ENCODE measurements at regions not wholly inside any gene's neighbourhood (a gene's known extent, or its start where the extent isn't known, plus 50 kb on each side); places are given as distances from the start of the nearest gene placed in this dataset.
"Not testable (repeated sequence)": the region's sequence is repeated elsewhere in the genome, so short reads cannot be mapped to it uniquely, and the experiment has no call there.

GRCh38 chr6:141097471-141097870 lies 1035.3 kb upstream of the GJE1 start:
- H3K27ac Mint-ChIP-seq = no peak overlapping the region
- DNase-seq (no peak), ATAC-seq (ENCODE audit: low read depth) (no peak)
- POLR2A ChIA-PET = no interaction called here
- H3K27me3 Mint-ChIP-seq = no peaks in the 10 kb centered on the region
- H3K36me3 Mint-ChIP-seq = no peaks in the 10 kb centered on the region
- H3K4me1 Mint-ChIP-seq = no peaks in the 10 kb centered on the region
- H3K4me3 Mint-ChIP-seq = no peak overlapping the region
- H3K9me3 Mint-ChIP-seq = peaks cover 3% of the 10 kb centered on the region

- H3K27me3 Mint-ChIP-seq = no peaks in the 10 kb centered on the region
Observed at GRCh38 chr6:141095308-141095707, 1037.4 kb upstream of the GJE1 start.

GRCh38 chr6:141088171-141088570 lies 1044.6 kb upstream of the GJE1 start:
- ATAC-seq (ENCODE audit: low read depth) (no peak), DNase-seq (no peak)
- Mint-ChIP-seq H3K27me3 (no peaks in the 10 kb centered on the region), H3K4me3 (no peak overlapping the region), H3K9me3 (no peaks in the 10 kb centered on the region), H3K4me1 (no peaks in the 10 kb centered on the region), H3K36me3 (no peaks in the 10 kb centered on the region), H3K27ac (no peak overlapping the region)
- POLR2A ChIA-PET = no interaction called here

More at GRCh38 chr6:141095308-141095707, 1037.4 kb upstream of the GJE1 start:
- DNase-seq = no peak
- Mint-ChIP-seq H3K36me3 (no peaks in the 10 kb centered on the region), H3K4me3 (no peak overlapping the region), H3K4me1 (no peaks in the 10 kb centered on the region), H3K9me3 (peaks cover 3% of the 10 kb centered on the region), H3K27ac (no peak overlapping the region)
- no peak for ATAC-seq (ENCODE audit: low read depth)
- POLR2A ChIA-PET = no interaction called here

GRCh38 chr6:141077355-141078333 lies 1055.1 kb upstream of the GJE1 start:
- POLR2A ChIA-PET = no interaction called here
- peak; percentile 50 for ATAC-seq (ENCODE audit: low read depth)
- no peak for DNase-seq
- no peaks in the 10 kb centered on the region for H3K36me3 Mint-ChIP-seq
- no peaks in the 10 kb centered on the region for H3K4me1 Mint-ChIP-seq
- H3K27ac Mint-ChIP-seq = no peak overlapping the region
- no peaks in the 10 kb centered on the region for H3K27me3 Mint-ChIP-seq
- H3K4me3 Mint-ChIP-seq = no peak overlapping the region
- peaks cover 2% of the 10 kb centered on the region for H3K9me3 Mint-ChIP-seq

GRCh38 chr6:141057761-141058160 lies 1075.0 kb upstream of the GJE1 start:
- no peak for DNase-seq
- H3K27ac Mint-ChIP-seq = no peak overlapping the region
- no peaks in the 10 kb centered on the region for H3K9me3 Mint-ChIP-seq
- POLR2A ChIA-PET = no interaction called here
- H3K4me1 Mint-ChIP-seq = no peaks in the 10 kb centered on the region
- no peaks in the 10 kb centered on the region for H3K36me3 Mint-ChIP-seq
- no peaks in the 10 kb centered on the region for H3K27me3 Mint-ChIP-seq
- no peak overlapping the region for H3K4me3 Mint-ChIP-seq
- ATAC-seq (ENCODE audit: low read depth) = no peak

- H3K9me3 Mint-ChIP-seq = no peaks in the 10 kb centered on the region
- no peaks in the 10 kb centered on the region for H3K36me3 Mint-ChIP-seq
- H3K27ac Mint-ChIP-seq = no peak overlapping the region
- no peak overlapping the region for H3K4me3 Mint-ChIP-seq
- POLR2A ChIA-PET = no interaction called here
- no peak for DNase-seq
- ATAC-seq (ENCODE audit: low read depth) = no peak
- H3K27me3 Mint-ChIP-seq = no peaks in the 10 kb centered on the region
- H3K4me1 Mint-ChIP-seq = no peaks in the 10 kb centered on the region
Observed at GRCh38 chr6:141056945-141057625, 1075.6 kb upstream of the GJE1 start.

- Mint-ChIP-seq H3K27ac (no peak overlapping the region), H3K27me3 (no peaks in the 10 kb centered on the region), H3K36me3 (no peaks in the 10 kb centered on the region), H3K4me3 (no peak overlapping the region), H3K4me1 (no peaks in the 10 kb centered on the region), H3K9me3 (no peaks in the 10 kb centered on the region)
- ATAC-seq (ENCODE audit: low read depth) = no peak
- POLR2A ChIA-PET = no interaction called here
- no peak for DNase-seq
Observed at GRCh38 chr6:141050471-141050870, 1082.3 kb upstream of the GJE1 start.

- ATAC-seq (ENCODE audit: low read depth) = no peak
Observed at GRCh38 chr6:141048451-141048850, 1084.3 kb upstream of the GJE1 start.

GRCh38 chr6:141046496-141046895 lies 1086.2 kb upstream of the GJE1 start:
- H3K27ac Mint-ChIP-seq; H3K4me1 Mint-ChIP-seq; H3K9me3 Mint-ChIP-seq; H3K4me3 Mint-ChIP-seq; H3K27me3 Mint-ChIP-seq; ATAC-seq (ENCODE audit: low read depth); POLR2A ChIA-PET; DNase-seq; H3K36me3 Mint-ChIP-seq: not testable (repeated sequence)

More at GRCh38 chr6:141048451-141048850, 1084.3 kb upstream of the GJE1 start:
- H3K4me1 Mint-ChIP-seq = no peaks in the 10 kb centered on the region
- POLR2A ChIA-PET = no interaction called here
- no peaks in the 10 kb centered on the region for H3K27me3 Mint-ChIP-seq
- H3K4me3 Mint-ChIP-seq = no peak overlapping the region
- H3K27ac Mint-ChIP-seq = no peak overlapping the region
- DNase-seq = no peak
- H3K36me3 Mint-ChIP-seq = no peaks in the 10 kb centered on the region
- no peaks in the 10 kb centered on the region for H3K9me3 Mint-ChIP-seq

- H3K4me1 Mint-ChIP-seq = no peaks in the 10 kb centered on the region
- POLR2A ChIA-PET = no interaction called here
- H3K27me3 Mint-ChIP-seq = no peaks in the 10 kb centered on the region
- DNase-seq (no peak), ATAC-seq (ENCODE audit: low read depth) (no peak)
- peaks cover 3% of the 10 kb centered on the region for H3K9me3 Mint-ChIP-seq
- no peaks in the 10 kb centered on the region for H3K36me3 Mint-ChIP-seq
- no peak overlapping the region for H3K27ac Mint-ChIP-seq
- no peak overlapping the region for H3K4me3 Mint-ChIP-seq
Observed at GRCh38 chr6:141041596-141042087, 1091.1 kb upstream of the GJE1 start.

GRCh38 chr6:141035312-141036200 lies 1097.2 kb upstream of the GJE1 start:
- Mint-ChIP-seq H3K27me3 (no peaks in the 10 kb centered on the region), H3K4me1 (no peaks in the 10 kb centered on the region), H3K4me3 (no peak overlapping the region), H3K36me3 (no peaks in the 10 kb centered on the region), H3K9me3 (no peaks in the 10 kb centered on the region), H3K27ac (no peak overlapping the region)
- POLR2A ChIA-PET = no interaction called here
- DNase-seq (no peak), ATAC-seq (ENCODE audit: low read depth) (no peak)

- POLR2A ChIA-PET = no interaction called here
- no peak for DNase-seq
- no peak overlapping the region for H3K27ac Mint-ChIP-seq
- no peaks in the 10 kb centered on the region for H3K36me3 Mint-ChIP-seq
- no peak overlapping the region for H3K4me3 Mint-ChIP-seq
- no peaks in the 10 kb centered on the region for H3K4me1 Mint-ChIP-seq
- ATAC-seq (ENCODE audit: low read depth) = no peak
- H3K27me3 Mint-ChIP-seq = no peaks in the 10 kb centered on the region
- no peaks in the 10 kb centered on the region for H3K9me3 Mint-ChIP-seq
Observed at GRCh38 chr6:141033101-141033500, 1099.6 kb upstream of the GJE1 start.

- Mint-ChIP-seq H3K4me3 (no peak overlapping the region), H3K27ac (no peak overlapping the region), H3K9me3 (no peaks in the 10 kb centered on the region), H3K36me3 (no peaks in the 10 kb centered on the region), H3K27me3 (no peaks in the 10 kb centered on the region), H3K4me1 (no peaks in the 10 kb centered on the region)
- ATAC-seq (ENCODE audit: low read depth) (no peak), DNase-seq (no peak)
- POLR2A ChIA-PET = no interaction called here
Observed at GRCh38 chr6:141029908-141030307, 1102.8 kb upstream of the GJE1 start.

Measured in activated naive CD8-positive, alpha-beta T cell treated with anti-CD3 and anti-CD28 coated beads, Interleukin-2, amount 10 ng/mL, durations not matched to agents 7 days and 5 days (primary cell).